Renal cortical epithelial cell (primary cell): ENCODE measurements at regions not wholly inside any gene's neighbourhood (a gene's known extent, or its start where the extent isn't known, plus 50 kb on each side); places are given as distances from the start of the nearest gene placed in this dataset.

Experiments
- DNase-seq: peaks from one replicate; pipeline ENCODE4 v3.0.0-alpha.2; 2011; ENCODE audit warnings: low read depth

DNA sequence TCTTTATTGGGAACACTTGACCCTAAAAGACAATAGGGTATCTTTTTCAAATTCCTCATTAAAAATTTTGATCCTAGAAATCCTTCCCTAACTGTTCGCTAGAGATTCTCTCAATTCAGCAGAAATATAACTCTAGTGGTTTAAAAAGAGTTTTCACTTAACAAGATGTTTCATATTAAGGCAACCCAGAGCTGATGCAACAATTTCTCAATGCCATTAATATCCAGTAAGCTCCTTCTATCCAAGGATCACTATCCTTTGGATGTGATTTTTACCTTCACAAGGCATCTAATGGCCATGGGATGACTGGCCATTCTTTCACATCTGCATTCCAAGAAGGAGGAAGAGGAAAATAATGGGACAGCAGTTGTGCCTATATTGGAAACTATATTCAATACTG, 183.4 kb downstream of the ANKRD50 start:
- DNase-seq = no peak

DNA sequence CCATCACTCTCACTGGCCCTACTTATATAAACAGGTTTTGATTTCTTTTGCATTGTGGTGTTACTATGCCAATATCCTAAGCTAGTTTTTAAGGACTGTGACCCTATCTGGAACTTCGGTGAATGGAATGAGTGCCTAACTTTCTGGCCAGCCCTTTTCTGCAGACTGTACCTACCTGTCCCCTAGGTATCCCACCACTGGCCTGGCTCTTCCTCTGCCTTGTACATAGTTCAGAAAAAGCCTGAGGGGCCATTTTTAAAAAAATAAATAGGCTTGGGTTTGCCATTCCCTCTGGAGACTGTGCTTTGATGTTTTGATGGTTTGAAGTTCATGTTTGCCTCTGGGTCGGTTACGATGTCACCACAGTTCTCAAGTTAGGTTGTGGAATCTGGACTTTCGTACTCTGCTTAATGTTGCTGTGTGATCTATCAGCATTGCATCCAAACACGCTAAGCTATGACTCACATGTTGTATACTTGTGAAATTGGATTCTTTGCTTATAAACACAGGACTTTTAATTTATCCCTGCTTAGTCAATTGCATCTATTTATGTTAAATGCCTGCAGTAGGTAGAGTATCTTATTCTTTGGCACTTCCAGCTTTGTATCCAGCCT, 182.0 kb downstream of the ANKRD50 start:
- peak; percentile 29 for DNase-seq

GRCh38 chr4:124534131-124534530, 178.4 kb downstream of the ANKRD50 start:
- DNase-seq = no peak

DNA sequence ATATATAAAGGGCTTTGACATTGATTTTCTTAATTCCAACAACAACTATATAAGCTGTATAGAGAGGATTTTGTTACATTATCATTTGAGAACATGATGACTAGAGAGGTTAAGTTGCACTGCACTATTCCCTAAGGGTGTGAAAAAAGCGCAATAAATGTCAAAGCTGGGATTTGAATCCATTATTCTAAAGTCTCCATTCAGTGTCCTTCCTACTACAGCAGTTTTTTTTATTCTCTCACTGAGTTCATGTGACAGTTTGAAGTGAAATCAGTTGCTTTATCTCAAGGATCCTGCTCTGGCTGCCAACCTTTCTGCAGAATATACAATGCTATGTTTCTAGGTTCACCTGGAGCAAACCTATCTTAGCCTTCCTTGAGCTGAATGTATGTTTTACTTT, 177.5 kb downstream of the ANKRD50 start:
- no peak for DNase-seq

- DNase-seq = no peak
Measured at GRCh38 chr4:124536946-124537345, 175.6 kb downstream of the ANKRD50 start.

DNA sequence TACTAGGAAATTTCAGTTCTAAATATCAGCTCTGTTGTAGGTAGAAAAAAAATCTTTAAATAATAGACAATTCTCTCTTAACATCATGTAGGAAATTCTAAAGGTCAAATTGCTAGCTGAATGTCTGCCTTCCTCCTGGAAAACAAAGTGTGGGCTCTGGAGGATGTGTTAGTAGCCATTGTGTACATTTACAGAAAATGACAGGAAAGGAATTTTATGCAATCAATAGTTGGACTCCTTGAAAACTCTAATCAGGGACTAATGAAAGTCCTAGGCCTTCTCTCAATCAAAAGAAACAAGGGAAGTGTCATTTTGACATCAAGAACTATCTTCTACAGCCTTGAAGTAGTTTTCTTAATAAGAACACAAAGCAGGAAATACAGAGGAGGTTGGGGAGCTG, 174.6 kb downstream of the ANKRD50 start:
- DNase-seq = no peak

GRCh38 chr4:124540014-124540413, 172.5 kb downstream of the ANKRD50 start:
- no peak for DNase-seq

DNA sequence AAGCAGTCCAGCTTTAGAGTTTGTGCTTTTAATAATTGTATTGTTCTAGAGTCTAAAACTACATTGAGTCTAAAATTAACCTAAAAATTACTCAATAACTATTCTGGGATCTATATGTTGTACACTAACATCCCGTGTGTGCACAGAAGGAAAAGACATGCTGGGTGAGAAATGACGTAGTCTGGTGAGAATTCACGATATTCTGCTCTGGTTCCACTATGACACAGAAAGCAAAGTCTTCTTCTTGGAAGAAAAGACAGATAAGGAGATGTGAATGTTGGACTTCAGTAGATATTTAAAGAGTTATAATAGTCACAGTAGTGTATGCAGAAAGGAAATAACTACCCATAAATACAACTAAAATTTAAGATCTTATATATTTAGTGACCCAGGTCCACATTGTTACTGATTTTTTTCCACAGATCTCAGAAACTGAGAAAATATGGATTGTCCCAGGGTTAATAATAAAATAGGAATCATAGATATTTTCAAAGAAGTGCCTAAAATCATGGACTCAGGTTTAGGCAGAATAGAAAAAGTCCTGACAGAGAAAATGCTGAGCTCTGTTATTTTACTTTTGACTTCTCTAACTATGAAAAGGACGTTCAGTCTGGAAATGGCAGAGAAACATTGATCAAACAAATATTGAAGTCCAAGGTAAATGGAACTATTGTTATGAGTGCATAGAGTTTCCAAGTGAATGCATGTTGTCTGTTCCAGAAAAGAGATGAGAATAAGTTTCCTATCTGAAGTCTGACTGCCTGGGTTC, 170.7 kb downstream of the ANKRD50 start:
- DNase-seq = no peak

DNA sequence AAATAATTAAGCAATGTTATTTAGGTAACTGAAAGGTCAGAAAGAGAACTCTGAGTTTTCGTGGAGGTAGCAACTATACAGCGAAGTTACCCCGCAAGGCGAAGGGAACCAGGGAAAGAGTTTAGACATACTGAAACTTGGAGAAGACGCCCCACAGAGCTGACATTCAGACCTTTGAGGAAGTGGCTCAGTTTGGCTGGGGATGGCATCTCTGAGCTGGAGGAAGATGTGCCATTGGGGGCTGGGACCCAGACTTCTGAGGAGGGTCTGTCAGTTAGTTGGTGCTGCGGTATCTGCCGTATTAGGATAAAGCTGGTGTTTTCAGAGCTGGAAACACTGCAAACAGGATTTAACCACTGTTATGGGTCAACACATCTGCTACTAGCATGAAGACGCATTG, 156.6 kb downstream of the ANKRD50 start:
- no peak for DNase-seq

- DNase-seq = no peak
Measured at GRCh38 chr4:124564121-124564520, 148.4 kb downstream of the ANKRD50 start.

- no peak for DNase-seq
Measured at GRCh38 chr4:124565371-124565770, 147.2 kb downstream of the ANKRD50 start.

GRCh38 chr4:124566030-124566429, 146.5 kb downstream of the ANKRD50 start:
- no peak for DNase-seq

DNA sequence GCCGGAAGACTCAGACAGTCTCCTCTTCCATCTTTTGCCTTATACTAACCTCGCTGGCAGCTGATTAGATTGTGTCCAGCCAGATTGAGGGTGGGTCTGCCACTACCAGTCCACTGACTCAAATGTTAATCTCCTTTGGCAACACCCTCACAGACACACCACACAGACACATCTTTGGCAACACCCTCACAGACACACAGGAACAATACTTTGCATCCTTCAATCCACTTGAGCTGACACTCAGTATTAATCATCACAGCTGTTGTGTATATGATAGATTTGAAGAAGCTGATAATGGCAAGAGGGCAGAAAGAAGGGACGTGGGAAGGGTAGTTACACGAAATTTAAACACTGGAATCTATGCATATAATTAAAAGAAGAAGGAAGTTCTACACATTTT, 139.5 kb downstream of the ANKRD50 start:
- no peak for DNase-seq

DNA sequence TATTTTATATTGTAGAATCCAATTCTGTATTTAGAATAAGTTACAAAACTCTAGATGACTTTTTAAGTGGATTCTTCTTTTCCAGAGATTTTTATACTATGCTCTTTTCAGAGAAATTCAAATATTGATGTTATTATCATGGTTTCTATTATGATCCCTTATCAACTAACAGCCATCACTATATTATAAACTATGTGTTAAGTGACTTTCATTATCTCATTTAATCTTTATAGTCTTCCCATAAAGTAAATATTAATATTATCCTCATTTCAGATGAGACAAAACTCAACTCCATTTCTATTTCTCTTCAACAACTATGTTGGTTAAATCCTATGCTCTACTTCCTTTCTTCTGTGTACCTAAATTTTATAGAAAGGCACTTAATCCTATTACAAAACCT, 132.6 kb downstream of the ANKRD50 start:
- DNase-seq = no peak

- DNase-seq = no peak
Measured at GRCh38 chr4:124583797-124584196, 128.7 kb downstream of the ANKRD50 start.

- no peak for DNase-seq
Measured at GRCh38 chr4:124589786-124590185, 122.7 kb downstream of the ANKRD50 start.

GRCh38 chr4:124590480-124590879, 122.1 kb downstream of the ANKRD50 start:
- no peak for DNase-seq

- no peak for DNase-seq
Measured at GRCh38 chr4:124591637-124592036, 120.9 kb downstream of the ANKRD50 start.

GRCh38 chr4:124593494-124593893, 119.0 kb downstream of the ANKRD50 start:
- no peak for DNase-seq

- no peak for DNase-seq
Measured at GRCh38 chr4:124594945-124595344, 117.6 kb downstream of the ANKRD50 start.

GRCh38 chr4:124596816-124597215, 115.7 kb downstream of the ANKRD50 start:
- DNase-seq = no peak

GRCh38 chr4:124610211-124610610, 102.3 kb downstream of the ANKRD50 start:
- no peak for DNase-seq
